Lung (tissue), 11 donors: ENCODE measurements at regions not wholly inside any gene's neighbourhood (a gene's known extent, or its start where the extent isn't known, plus 50 kb on each side); places are given as distances from the start of the nearest gene placed in this dataset.
"Not testable (repeated sequence)": the region's sequence is repeated elsewhere in the genome, so short reads cannot be mapped to it uniquely, and the experiment has no call there.

ENCODE experiments used
- ATAC-seq: fragments of 200-7000 bp; cut with Tn5 transposase; one replicate; pipeline ENCODE4 v1.9.1; 2020; ENCODE audit warnings: moderate number of reproducible peaks; ENCODE audit not compliant: insufficient read depth, low FRiP score
- DNase-seq, 3 donors: peaks; one replicate each; pipeline ENCODE4 v3.0.0-alpha.2; 2013 to 2017
- H3K27ac ChIP-seq, 2 donors: one replicate each; pipeline ENCODE4 v1.5.1; 2013; ENCODE audit warnings: mild to moderate bottlenecking in 2 of 2, moderate library complexity in 2 of 2, control low read depth in 1 of 2, inconsistent platforms in 1 of 2, low read depth in 1 of 2, low read length in 1 of 2
- H3K27me3 ChIP-seq, 3 donors: one replicate each; pipeline ENCODE4 v1.5.1; 2013; ENCODE audit warnings: low read length in 2 of 3; ENCODE audit not compliant: control insufficient read depth in 3 of 3, insufficient read depth in 3 of 3
- H3K36me3 ChIP-seq, 4 donors: one replicate each; pipeline ENCODE4 v1.5.1; 2013; ENCODE audit warnings: low read length in 4 of 4, mild to moderate bottlenecking in 1 of 4, moderate library complexity in 1 of 4; ENCODE audit not compliant: control insufficient read depth in 4 of 4, insufficient read depth in 4 of 4
- H3K4me1 ChIP-seq, 5 donors: one replicate each; pipeline ENCODE4 v1.5.1; 2013; ENCODE audit warnings: low read length in 5 of 5, mild to moderate bottlenecking in 2 of 5, moderate library complexity in 1 of 5; ENCODE audit not compliant: control insufficient read depth in 5 of 5, insufficient read depth in 5 of 5
- H3K4me3 ChIP-seq: one replicate; pipeline ENCODE4 v1.5.1; 2013; ENCODE audit warnings: mild to moderate bottlenecking, control low read depth, moderate library complexity
- H3K9ac ChIP-seq, 2 donors: one replicate each; pipeline ENCODE4 v1.5.1; 2013; ENCODE audit warnings: low read length in 2 of 2, control low read depth in 1 of 2; ENCODE audit not compliant: insufficient read depth in 1 of 2
- H3K9me3 ChIP-seq, 4 donors: one replicate each; pipeline ENCODE4 v1.5.1; 2013; ENCODE audit warnings: low read length in 3 of 4, mild to moderate bottlenecking in 1 of 4, moderate library complexity in 1 of 4; ENCODE audit not compliant: control insufficient read depth in 4 of 4, insufficient read depth in 3 of 4
- CTCF ChIP-seq: IDR thresholded peaks from 2 replicates; pipeline ENCODE4 v1.5.1; 2012; ENCODE audit warnings: mild to moderate bottlenecking; ENCODE audit errors: control extremely low read depth, extremely low read depth
- WGBS, 2 donors: extraction: QIAGEN DNeasy Blood & Tissue Kit; methylation state at CpG; one replicate each; pipeline ENCODE4 v1.1.7; 2013; 5-methylcytosine and 5-hydroxymethylcytosine counted together
- donor health status: control.
- donor health status: control.
- donor health status: Bipolar disorder and iron deficiency.
- donor health status: healthy.
- donor health status: DM: yes; HTN: yes; CAD: no.

- H3K27me3 ChIP-seq: no peaks in the 10 kb centered on the region
- no peak overlapping the region for H3K9ac ChIP-seq
- TF ChIP-seq CTCF: no peak
- DNase-seq (no peak), ATAC-seq (no peak)
- H3K36me3 ChIP-seq: no peaks in the 10 kb centered on the region
- no peaks in the 10 kb centered on the region for H3K9me3 ChIP-seq
- H3K27ac ChIP-seq: no peak overlapping the region
- H3K4me1 ChIP-seq: peaks cover 0 to 3% (median 0%) of the 10 kb centered on the region in 5 donors
- WGBS, 2 donors: 79 to 88% methylated on average over 5 of the region's 5 CpGs
- H3K4me3 ChIP-seq: no peak overlapping the region
These were observed 109.9 kb upstream of the SYNCRIP start for GRCh38 chr6:85752602-85753001.

- ATAC-seq (no peak), DNase-seq (no peak)
- Histone ChIP-seq H3K36me3 (no peaks in the 10 kb centered on the region), H3K27ac (no peak overlapping the region), H3K9me3 (no peaks in the 10 kb centered on the region), H3K27me3 (no peaks in the 10 kb centered on the region), H3K9ac (no peak overlapping the region), H3K4me3 (no peak overlapping the region), H3K4me1 (peaks cover 0 to 3% (median 0%) of the 10 kb centered on the region in 5 donors)
- no peak for TF ChIP-seq CTCF
- 88 to 93% methylated on average over 5 of the region's 5 CpGs for WGBS, 2 donors
These were observed 108.8 kb upstream of the SYNCRIP start for GRCh38 chr6:85751374-85752055.

GRCh38 chr6:85750146-85750545, 107.5 kb upstream of the SYNCRIP start:
- H3K27me3 ChIP-seq, H3K4me1 ChIP-seq, ATAC-seq, H3K4me3 ChIP-seq, DNase-seq, H3K9me3 ChIP-seq, H3K9ac ChIP-seq, H3K27ac ChIP-seq, H3K36me3 ChIP-seq: not testable (repeated sequence)
- WGBS, 2 donors: 87 to 93% methylated on average over 2 of the region's 2 CpGs

- TF ChIP-seq CTCF: no peak
- Histone ChIP-seq H3K27me3 (no peaks in the 10 kb centered on the region), H3K4me1 (peaks cover 0 to 2% (median 0%) of the 10 kb centered on the region in 5 donors), H3K4me3 (no peak overlapping the region), H3K9ac (no peak overlapping the region), H3K27ac (no peak overlapping the region), H3K9me3 (no peaks in the 10 kb centered on the region), H3K36me3 (no peaks in the 10 kb centered on the region)
- 74 to 83% methylated on average over 4 of the region's 4 CpGs for WGBS, 2 donors
- no peak for DNase-seq
- no peak for ATAC-seq
These were observed 106.5 kb upstream of the SYNCRIP start for GRCh38 chr6:85749236-85749635.
